Neural progenitor cell (in vitro differentiated cells): ENCODE measurements at regions not wholly inside any gene's neighbourhood (a gene's known extent, or its start where the extent isn't known, plus 50 kb on each side); places are given as distances from the start of the nearest gene placed in this dataset.

Experiments
- CTCF ChIP-seq: fragments of 200-600 bp; sonication (generic); IDR thresholded peaks from 2 replicates; pipeline ENCODE4 v1.5.1; 2017; ENCODE audit warnings: antibody characterized with exemption, mild to moderate bottlenecking
- EZH2 ChIP-seq: fragments of 200-600 bp; sonication (generic); IDR thresholded peaks from 2 replicates; pipeline ENCODE4 v1.6.1; 2017; ENCODE audit warnings: antibody characterized with exemption, mild to moderate bottlenecking, moderate library complexity

DNA sequence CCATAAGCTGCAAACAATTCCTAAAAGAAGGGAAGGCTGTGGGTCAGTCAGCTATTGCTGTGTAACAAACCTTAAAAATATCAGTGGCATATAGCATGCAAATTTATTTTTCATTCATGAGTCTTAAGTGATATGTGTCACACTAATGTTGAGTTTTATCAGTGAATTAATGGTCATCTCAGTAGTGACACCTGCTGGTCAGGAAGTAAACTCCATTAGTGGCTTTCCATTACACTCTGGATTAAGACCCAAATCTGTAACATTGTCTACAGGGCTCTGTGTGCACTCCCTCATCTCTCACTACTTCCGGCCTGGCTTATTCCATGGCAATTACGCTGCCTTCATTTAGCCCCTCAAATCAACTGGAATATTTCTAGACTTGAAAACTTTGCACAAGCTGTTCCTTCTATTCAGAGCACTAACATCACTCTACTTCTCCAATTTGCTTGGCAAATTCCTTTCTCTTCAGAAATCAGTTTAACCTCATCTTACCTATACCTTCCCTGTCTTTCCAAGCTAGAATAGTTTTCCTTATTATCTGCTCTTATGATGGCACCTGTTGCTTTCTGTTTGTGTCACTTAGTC is 217.3 kb upstream of the TAPT1 start:
- no peak for TF ChIP-seq EZH2
- TF ChIP-seq CTCF = peak; percentile 80
